Osteoblast (primary cell): ENCODE measurements at regions not wholly inside any gene's neighbourhood (a gene's known extent, or its start where the extent isn't known, plus 50 kb on each side); places are given as distances from the start of the nearest gene placed in this dataset.
"Not testable (repeated sequence)": the region's sequence is repeated elsewhere in the genome, so short reads cannot be mapped to it uniquely, and the experiment has no call there.

ENCODE experiments used
- DNase-seq: peaks from one replicate; pipeline ENCODE4 v3.0.0; 2011; ENCODE audit warnings: low spot score, mixed read lengths; ENCODE audit not compliant: insufficient read length; ENCODE audit errors: missing footprints
- H2AFZ ChIP-seq: 2 replicates; pipeline ENCODE4 v1.6.0; 2011; ENCODE audit warnings: mild to moderate bottlenecking, low read length
- H3K27ac ChIP-seq: 2 replicates; pipeline ENCODE4 v1.5.1; 2011; ENCODE audit warnings: mild to moderate bottlenecking, low read depth, low read length, moderate library complexity
- H3K27me3 ChIP-seq: 2 replicates; pipeline ENCODE4 v1.6.0; 2012; ENCODE audit warnings: mild to moderate bottlenecking, control low read depth, inconsistent platforms, low read length, moderate library complexity; ENCODE audit not compliant: insufficient read depth
- H3K36me3 ChIP-seq: 2 replicates; pipeline ENCODE4 v1.5.1; 2011; ENCODE audit warnings: mild to moderate bottlenecking, low read length, control low read depth, moderate library complexity; ENCODE audit not compliant: insufficient read depth
- H3K4me1 ChIP-seq: 2 replicates; pipeline ENCODE4 v1.5.1; 2011; ENCODE audit warnings: mild to moderate bottlenecking, low read length, control low read depth, moderate library complexity; ENCODE audit not compliant: insufficient read depth
- H3K4me2 ChIP-seq: 2 replicates; pipeline ENCODE4 v1.6.0; 2011; ENCODE audit warnings: mild to moderate bottlenecking, low read length; ENCODE audit not compliant: insufficient read depth
- H3K4me3 ChIP-seq: fragments of 200-600 bp; sonication (generic); 3 replicates; pipeline ENCODE4 v1.5.1; 2012; ENCODE audit warnings: mild to moderate bottlenecking, low read length, inconsistent platforms; ENCODE audit not compliant: insufficient read depth
- H3K79me2 ChIP-seq: 2 replicates; pipeline ENCODE4 v1.6.0; 2012; ENCODE audit warnings: mild to moderate bottlenecking, low read length, control low read depth, inconsistent platforms; ENCODE audit not compliant: insufficient read depth
- H3K9me3 ChIP-seq: 2 replicates; pipeline ENCODE4 v1.5.1; 2011; ENCODE audit warnings: low read depth, low read length, control low read depth
- H4K20me1 ChIP-seq: 2 replicates; pipeline ENCODE4 v1.6.0; 2012; ENCODE audit warnings: mild to moderate bottlenecking, low read length, control low read depth; ENCODE audit not compliant: insufficient read depth
- CTCF ChIP-seq: IDR thresholded peaks from 2 replicates; pipeline ENCODE4 v1.5.1; 2011; ENCODE audit warnings: mild to moderate bottlenecking, low read depth, low read length, moderate library complexity; ENCODE audit errors: extremely low read depth

GRCh38 chr3:81197386-81197785, 564.1 kb downstream of the GBE1 start:
- no peak overlapping the region for H2AFZ ChIP-seq
- H3K4me3 ChIP-seq, result no peak overlapping the region
- H3K79me2 ChIP-seq, result no peaks in the 10 kb centered on the region
- TF ChIP-seq CTCF, result no peak
- H3K36me3 ChIP-seq, result no peaks in the 10 kb centered on the region
- H3K27me3 ChIP-seq, result no peaks in the 10 kb centered on the region
- H3K4me1 ChIP-seq, result no peaks in the 10 kb centered on the region
- no peak overlapping the region for H3K27ac ChIP-seq
- no peaks in the 10 kb centered on the region for H4K20me1 ChIP-seq
- H3K9me3 ChIP-seq, result no peaks in the 10 kb centered on the region
- no peak overlapping the region for H3K4me2 ChIP-seq
- no peak for DNase-seq

GRCh38 chr3:81195478-81195877, 566.0 kb downstream of the GBE1 start:
- DNase-seq, result no peak
- Histone ChIP-seq H3K27ac (no peak overlapping the region), H2AFZ (no peak overlapping the region)

DNA sequence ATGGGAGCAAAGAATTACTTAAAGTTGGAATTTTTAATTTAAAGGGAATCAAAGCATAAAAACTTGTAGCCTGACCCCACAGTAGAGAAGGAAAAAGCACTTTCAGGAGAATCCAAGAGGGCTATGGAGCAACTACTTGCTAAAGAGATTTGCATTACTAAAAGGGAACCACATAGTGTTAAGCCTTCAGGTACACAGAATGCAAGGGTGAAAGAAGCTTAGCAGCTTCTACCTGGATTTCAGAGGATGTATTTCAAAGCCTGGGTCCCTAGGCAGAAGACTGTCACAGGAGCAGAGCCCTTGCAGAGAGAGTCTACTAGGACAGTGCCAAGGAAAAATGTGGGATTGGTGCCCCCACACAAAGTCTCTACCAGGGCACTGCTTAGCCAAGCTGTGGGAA, 575.0 kb downstream of the GBE1 start:
- no peaks in the 10 kb centered on the region for H3K9me3 ChIP-seq
- no peak for DNase-seq
- no peaks in the 10 kb centered on the region for H4K20me1 ChIP-seq
- no peak overlapping the region for H2AFZ ChIP-seq
- no peak for TF ChIP-seq CTCF
- H3K27ac ChIP-seq, result no peak overlapping the region
- no peaks in the 10 kb centered on the region for H3K36me3 ChIP-seq
- no peaks in the 10 kb centered on the region for H3K4me1 ChIP-seq
- H3K79me2 ChIP-seq, result no peaks in the 10 kb centered on the region
- H3K4me3 ChIP-seq, result no peak overlapping the region
- H3K27me3 ChIP-seq, result no peaks in the 10 kb centered on the region
- no peak overlapping the region for H3K4me2 ChIP-seq

More at GRCh38 chr3:81195478-81195877, 566.0 kb downstream of the GBE1 start:
- H3K79me2 ChIP-seq, result no peaks in the 10 kb centered on the region
- H3K4me1 ChIP-seq, result no peaks in the 10 kb centered on the region
- no peaks in the 10 kb centered on the region for H3K27me3 ChIP-seq
- H3K4me2 ChIP-seq, result no peak overlapping the region
- no peaks in the 10 kb centered on the region for H3K36me3 ChIP-seq
- no peaks in the 10 kb centered on the region for H3K9me3 ChIP-seq
- TF ChIP-seq CTCF, result no peak
- H4K20me1 ChIP-seq, result no peaks in the 10 kb centered on the region
- H3K4me3 ChIP-seq, result no peak overlapping the region

- H3K9me3 ChIP-seq, H3K27ac ChIP-seq, H3K4me3 ChIP-seq, H3K4me2 ChIP-seq, H3K79me2 ChIP-seq, H3K4me1 ChIP-seq, H2AFZ ChIP-seq, H4K20me1 ChIP-seq, DNase-seq, H3K27me3 ChIP-seq, H3K36me3 ChIP-seq: not testable (repeated sequence)
Measured at GRCh38 chr3:81182086-81182875, 579.2 kb downstream of the GBE1 start.
